ENCODE measurements at regions not wholly inside any gene's neighbourhood (a gene's known extent, or its start where the extent isn't known, plus 50 kb on each side); places are given as distances from the start of the nearest gene placed in this dataset.

DNA sequence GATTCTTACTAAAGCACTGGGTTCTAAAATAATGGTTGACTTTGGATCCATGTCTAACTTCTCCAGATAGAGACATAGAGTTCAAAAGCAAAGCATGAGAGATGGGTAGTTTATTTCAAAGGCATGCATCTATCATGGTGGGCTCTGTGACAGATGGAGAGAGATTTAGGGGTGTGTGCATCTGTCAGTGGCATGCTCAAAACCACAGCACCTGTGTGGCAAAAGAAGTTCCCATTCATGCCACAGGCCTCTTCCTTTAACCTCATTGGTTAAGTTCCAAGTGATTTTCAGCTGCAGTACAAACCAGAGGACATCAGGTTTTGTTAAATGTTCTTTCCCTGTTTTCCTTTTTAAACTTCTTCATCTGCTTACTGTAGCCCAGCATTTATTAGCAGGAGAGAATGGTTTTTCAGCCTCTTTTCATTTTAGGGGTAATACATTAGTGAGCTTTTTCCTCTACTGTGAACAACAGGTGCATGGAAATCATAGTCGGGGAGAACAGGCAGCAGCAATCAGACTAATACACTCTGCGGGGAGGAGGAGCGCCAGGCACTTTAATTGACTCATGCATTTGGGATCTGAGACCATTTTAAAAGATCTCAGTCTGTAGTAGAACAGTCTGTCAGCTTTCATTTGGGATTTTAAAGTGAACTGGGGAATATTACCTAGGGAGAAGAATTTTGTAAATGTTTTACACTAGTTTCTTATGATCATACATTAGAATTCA is 52.4 kb upstream of the UPP2 start:
- intact Hi-C loops (cut with DNase I): loop anchor here (10.0 kb wide), 1 partner anchor 406 kb away; the partner anchor contains the start of genes CCDC148 and PKP4
- no peak for ATAC-seq
- no peak for DNase-seq (ENCODE audit: missing footprints)

DNA sequence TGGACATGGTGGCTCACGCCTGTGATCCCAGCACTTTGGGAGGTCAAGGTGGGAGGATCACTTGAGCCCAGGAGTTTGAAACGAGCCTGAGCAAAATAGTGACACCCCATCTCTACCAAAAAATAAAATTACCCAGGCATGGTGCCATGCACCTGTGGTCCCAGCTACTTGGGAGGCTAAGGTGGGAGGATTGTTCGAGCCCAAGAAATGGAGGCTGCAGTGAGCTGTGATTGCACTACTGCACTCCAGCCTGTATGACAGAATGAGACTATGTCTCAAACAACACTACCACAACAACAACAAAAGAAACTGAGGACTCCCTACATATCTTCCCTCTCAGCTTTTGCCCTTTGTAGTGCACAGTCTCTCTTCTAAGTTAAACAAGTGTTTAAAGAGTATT is 53.3 kb upstream of the UPP2 start:
- no peak for ATAC-seq
- intact Hi-C loops (cut with DNase I): loop anchor here (10.0 kb wide), 1 partner anchor 406 kb away; the partner anchor contains the start of genes CCDC148 and PKP4

DNA sequence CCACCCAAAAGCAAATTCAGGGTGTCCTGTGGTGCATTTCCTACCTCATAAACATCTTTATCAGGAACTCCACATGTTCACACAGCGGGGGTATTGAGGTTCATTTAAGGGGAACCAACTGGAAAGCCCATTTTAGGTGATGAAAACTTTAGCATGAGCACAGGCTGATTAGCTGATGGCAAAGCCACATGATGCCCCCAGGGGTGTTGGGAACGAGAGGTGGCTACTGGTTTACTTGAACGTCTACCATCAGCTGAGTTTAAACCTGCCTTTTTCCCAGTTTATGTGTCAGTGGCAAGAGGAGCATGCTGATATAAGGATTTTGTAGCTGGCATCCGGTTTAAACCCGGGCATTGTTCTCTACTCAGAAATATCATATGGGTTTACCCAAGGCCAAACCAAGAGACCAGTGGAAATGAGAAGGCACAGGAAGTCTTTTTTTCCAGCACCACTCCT is 54.5 kb upstream of the UPP2 start:
- ATAC-seq: no peak

More for the DNA sequence above, 53.3 kb upstream of the UPP2 start:
- no peak for DNase-seq (ENCODE audit: missing footprints)

DNA sequence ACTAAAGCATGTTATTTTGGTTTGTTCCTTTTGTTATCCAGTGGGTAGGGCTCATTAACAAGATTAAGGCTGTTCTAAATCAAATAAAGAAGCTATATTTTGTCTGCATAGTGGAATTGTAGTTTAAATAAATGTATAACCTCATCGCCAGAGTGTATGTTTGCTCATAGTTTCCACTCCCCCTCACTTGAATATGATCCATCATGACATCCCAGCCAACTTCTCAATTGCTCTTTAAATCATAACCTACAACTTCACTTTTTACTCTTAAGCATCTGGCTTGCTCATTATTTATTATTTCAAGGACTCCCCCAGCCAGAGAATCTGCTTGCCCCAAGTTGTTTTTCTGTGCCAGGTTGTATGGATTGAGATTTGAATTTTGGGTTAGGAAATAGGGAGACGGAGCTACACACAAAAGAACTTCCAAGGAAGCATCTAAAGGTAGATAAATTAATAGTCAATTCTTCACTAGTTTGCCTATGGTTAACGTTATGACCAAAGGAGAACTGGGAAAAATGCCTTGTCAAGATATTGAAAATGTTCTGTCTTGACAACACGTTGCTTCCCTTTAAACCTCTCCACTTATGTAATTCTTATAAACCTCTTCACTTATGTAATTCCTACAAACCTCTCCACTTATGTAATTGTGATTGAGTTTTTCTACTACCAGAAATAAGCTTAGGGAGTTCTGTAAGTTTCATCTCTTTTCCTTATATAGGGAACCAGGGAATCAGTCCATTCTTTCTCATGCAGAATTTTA is 55.4 kb upstream of the UPP2 start:
- intact Hi-C loops (cut with DNase I): loop anchor here (10.0 kb wide), 1 partner anchor 408 kb away; the partner anchor contains the start of genes CCDC148 and PKP4
- ATAC-seq (no peak), DNase-seq (ENCODE audit: missing footprints) (no peak)

More for the DNA sequence above, 54.5 kb upstream of the UPP2 start:
- intact Hi-C loops (cut with DNase I): loop anchor here (10.0 kb wide), 1 partner anchor 408 kb away; the partner anchor contains the start of genes CCDC148 and PKP4
- no peak for DNase-seq (ENCODE audit: missing footprints)

DNA sequence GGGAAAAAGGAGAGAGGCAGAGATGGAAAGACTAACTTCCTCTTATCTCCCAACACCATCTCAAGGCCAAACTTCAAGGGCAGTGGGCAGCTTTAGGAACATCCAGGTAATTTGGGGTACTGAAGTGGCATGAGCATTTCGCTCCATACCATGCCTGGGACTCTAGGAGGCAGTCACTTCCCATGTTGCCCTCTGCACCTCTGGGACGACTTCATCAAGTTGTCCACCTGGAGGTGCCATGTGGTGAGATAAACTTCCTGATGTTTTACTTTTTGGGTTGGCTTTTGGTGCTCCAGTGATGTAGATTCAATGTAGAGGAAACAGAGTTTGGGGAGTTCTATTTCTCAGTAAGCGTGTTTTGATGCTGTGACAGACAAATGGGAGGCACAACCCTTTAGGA is 56.3 kb upstream of the UPP2 start:
- intact Hi-C loops (cut with DNase I): loop anchor here (10.0 kb wide), 1 partner anchor 409 kb away; the partner anchor contains the start of genes CCDC148 and PKP4
- ATAC-seq: no peak
- no peak for DNase-seq (ENCODE audit: missing footprints)

DNA sequence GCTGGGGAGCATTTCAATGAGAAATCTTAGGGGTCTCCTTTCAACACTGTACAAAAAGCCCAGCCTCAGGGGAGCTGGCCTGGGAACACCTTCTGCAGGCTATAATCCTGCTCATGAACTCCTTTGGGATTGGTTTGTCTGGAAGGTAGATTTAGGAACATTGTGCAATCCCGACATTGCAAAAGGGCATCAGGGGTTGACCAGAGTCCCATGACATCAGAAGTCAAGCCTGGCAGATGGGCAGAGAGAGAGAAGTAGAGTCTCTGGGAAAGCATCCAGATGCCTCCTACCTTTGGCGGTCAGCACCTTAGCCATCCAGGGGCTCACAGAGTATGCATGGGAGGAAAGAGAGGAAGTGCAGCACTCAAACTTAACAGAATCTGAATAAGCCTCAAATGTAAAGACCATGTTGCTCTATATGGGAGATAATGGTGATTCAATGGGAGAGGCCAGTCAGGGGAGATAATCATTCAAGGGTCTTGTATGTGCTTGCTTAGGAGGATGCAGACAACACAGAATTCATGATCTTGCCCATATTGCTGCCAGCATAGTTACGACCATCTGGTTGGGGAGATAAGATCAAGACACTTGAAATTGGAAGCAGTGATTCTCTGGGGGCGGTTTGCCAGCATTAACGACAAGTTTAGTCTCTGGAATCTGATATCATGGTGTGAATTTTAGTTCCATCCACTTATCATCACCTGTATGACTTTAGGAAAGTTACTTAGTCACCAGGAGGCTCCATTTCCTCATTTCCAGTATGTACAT is 58.3 kb upstream of the UPP2 start:
- ATAC-seq (no peak), DNase-seq (ENCODE audit: missing footprints) (no peak)
- intact Hi-C loops (cut with DNase I): loop anchor here (10.0 kb wide), 1 partner anchor 411 kb away; the partner anchor contains the start of genes CCDC148 and PKP4

DNA sequence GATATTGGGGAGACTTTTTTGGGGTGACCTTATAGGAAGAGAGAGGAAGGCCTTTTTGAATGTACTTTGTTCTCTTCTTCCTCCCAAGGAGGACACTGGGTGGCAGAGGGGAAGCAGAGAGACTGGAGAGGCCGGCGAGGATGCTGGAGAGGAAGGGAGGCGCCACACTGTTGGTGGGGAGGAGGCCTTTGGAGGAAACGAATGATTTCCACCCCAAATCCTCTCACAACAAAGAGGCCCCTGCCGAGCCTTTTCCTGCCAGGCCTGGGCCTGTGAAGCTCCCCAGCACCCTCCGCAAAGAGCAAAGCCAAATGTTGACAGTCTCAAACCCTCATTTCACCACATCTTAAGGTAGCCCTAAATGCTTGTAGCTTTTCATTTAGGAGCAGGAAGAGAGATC is 59.0 kb upstream of the UPP2 start:
- ATAC-seq (no peak), DNase-seq (ENCODE audit: missing footprints) (no peak)
- intact Hi-C loops (cut with DNase I): loop anchor here (10.0 kb wide), 1 partner anchor 412 kb away; the partner anchor contains the start of genes CCDC148 and PKP4

DNA sequence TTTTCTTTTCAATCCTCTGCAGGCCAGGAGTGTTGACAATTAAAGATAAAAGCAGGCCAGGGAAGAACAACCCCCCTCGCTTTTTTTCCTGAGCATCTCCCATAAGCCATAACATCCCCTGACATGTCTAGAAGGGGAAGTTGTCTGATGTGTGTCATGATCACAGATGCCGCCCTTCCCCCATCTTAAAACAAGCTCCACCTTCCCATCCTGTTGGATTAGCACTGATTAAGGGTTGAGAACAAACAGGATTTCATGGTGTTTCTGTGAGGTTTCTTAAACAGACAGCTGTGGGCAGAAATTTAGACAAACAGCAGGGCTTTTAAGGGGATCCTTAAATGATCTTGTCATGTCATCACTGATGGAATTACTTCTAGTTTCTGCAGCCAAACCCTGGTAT is 59.4 kb upstream of the UPP2 start:
- DNase-seq (ENCODE audit: missing footprints) (no peak), ATAC-seq (no peak)
- intact Hi-C loops (cut with DNase I): loop anchor here (10.0 kb wide), 1 partner anchor 413 kb away; the partner anchor contains the start of genes CCDC148 and PKP4

DNA sequence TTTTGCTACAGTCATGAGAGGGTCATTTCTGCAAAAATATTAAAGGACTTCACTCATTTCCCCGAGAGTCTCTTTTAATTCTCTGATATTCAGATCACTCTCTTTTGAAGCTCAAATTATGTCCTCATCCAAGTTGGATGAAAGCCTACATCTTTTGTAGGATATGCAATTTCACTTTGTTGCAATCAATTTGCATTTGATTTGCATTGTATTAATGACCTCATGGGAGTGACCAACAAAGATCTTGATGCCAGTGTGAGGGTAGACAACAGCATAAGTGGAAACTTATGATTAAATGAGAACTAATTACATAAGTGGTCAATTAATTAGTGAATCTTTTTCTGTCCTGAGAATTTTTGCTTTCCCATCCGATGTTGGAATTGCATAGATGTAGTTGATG is 60.3 kb upstream of the UPP2 start:
- DNase-seq (ENCODE audit: missing footprints): no peak
- intact Hi-C loops (cut with DNase I): loop anchor here (10.0 kb wide), 1 partner anchor 413 kb away; the partner anchor contains the start of genes CCDC148 and PKP4
- ATAC-seq: no peak

DNA sequence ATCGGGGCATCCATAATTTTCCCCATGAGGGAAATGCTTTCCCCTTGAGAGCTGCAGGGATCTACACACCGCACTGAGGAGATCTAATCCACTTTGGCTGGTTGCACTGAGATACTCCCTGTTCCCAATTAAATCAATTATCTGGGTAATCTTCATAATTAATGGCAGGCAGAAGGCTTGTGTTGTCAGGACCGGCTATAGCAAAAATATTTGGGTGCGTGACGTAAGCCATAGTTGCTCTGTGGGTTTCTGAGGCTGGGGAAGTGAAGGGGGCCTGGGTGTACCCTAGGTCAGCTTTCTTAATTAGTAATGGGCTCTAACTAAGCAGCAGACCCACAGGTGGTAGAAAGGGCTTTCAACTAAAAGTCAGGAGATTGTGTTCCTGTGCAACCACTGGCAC is 62.8 kb upstream of the UPP2 start:
- DNase-seq (ENCODE audit: missing footprints) (no peak), ATAC-seq (no peak)
- intact Hi-C loops (cut with DNase I): loop anchor here (10.0 kb wide), 1 partner anchor 136 kb away; no protein-coding TSS in a partner anchor

DNA sequence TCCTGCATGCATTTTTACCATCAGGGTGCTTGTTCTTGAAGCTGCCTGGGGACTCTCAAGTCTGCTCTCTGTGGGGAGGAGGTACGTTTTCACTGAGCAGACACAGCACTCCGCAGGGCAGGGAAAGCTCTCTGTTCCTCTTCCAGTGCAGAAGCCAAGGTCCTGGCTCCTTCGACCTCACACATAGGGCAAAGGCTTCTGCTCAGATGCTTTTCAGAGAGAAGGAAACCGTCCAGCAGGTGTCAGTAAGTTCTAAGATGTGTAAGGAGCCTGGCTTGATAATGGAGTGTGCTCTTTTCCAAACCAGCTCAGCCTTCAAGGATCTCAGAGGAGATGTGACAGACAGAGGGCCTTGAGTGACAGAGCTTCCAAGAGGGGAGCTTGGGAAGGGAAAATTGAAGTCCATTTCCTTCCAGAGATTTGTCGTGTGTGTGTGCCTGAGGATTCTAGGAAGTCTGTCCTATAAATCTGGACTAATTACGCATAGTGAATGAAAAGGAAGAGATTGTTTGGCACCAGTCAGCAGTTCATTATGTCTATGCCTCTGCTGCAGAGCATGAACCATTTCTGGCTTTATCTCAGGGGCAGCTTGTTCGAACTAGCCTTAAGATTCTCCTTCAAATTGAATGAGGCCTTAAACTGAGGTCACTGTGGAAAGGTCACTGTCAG is 67.3 kb upstream of the UPP2 start:
- DNase-seq (ENCODE audit: missing footprints): no peak
- peak; percentile 59 for ATAC-seq
- intact Hi-C loops (cut with DNase I): loop anchor here (5.0 to 10.0 kb wide), 2 partner anchors 140 to 713 kb away; no protein-coding TSS in a partner anchor

DNA sequence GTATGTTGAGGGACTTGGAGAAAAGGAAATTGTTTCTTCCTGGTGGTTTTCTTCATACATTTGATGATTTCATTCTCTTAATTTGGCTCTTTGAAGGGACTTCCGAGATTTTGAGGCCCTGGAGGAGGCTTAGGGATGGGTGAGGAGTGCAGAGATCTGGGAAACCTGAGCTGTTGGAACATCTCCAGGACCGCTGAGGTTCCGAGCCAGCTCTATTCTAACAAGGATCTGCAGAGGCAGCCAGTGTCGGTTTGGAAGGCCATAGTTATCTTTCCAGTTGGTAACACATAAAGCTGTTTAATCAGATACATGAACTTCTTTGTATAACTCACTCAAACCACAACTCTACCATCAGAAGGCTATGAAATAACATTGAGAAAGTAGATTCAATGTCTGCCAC is 70.3 kb upstream of the UPP2 start:
- ATAC-seq (no peak), DNase-seq (ENCODE audit: missing footprints) (no peak)
- intact Hi-C loops (cut with DNase I): loop anchor here (5.0 to 10.0 kb wide), 2 partner anchors 143 to 716 kb away; no protein-coding TSS in a partner anchor

DNA sequence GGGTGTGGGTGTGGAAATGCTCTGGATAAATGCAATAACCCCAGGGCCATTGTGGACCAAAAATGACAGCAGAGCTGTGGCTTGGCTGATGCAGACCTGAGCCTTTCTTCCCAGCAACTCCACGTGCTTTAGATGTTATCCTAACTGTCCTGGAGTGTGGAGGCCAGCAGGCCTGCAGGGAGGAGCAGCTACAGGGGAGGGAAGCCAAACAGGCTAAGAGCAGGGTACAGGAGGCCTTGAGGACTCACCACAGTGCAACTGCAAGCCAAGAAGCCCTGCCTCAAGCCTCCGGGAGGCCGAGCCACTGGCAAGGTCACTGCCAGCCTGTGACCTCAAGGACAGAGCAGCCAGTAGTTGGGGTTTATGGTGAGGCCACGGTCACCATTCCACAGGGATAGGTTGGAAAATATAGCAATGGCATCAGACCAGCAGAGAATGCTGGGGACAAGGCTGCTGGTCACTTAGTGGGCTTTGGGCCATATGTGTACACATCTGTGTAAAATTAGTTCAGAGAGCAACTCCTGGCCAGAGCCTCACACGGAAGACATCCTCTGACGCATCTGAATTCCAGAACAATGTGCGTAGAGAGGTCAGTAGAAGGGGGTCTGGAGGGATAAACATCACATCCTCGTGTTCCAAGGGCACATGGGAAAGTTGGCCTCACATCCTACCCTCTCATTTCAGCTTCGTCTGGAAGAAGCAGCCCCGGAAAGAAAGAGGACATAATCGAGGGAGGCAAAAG is 76.2 kb upstream of the UPP2 start:
- ATAC-seq: no peak
- intact Hi-C loops (cut with DNase I): no loop called here
- DNase-seq (ENCODE audit: missing footprints): no peak

DNA sequence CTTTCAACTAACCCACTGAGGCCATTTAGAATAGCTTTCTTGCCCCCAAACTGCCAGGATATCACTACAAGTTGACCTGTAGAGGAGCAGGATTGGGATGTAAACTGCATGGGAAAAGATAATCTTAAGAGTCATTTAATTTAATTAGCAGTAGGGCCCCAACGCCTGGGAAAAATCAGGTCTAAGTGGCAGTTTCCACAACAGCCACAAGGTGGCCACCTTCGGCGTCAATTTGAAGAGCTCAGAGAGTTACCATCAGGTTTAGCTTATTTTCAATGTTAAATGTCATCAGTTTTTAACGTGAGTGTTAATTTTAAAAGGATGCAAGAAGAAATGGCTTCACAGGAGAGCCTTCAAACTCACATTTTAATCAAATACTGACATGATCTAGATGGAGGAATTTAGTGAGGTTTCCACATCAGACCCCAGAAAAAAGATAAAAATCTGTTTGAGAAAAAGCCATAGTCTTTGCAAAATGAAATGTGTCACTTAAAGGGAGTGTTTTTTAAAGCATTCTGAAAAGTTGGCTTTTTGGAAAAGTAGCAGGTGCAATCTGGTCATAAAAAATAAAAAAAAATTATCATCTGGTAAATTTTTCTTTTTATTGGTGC is 77.3 kb upstream of the UPP2 start:
- intact Hi-C loops (cut with DNase I): no loop called here
- no peak for ATAC-seq
- no peak for DNase-seq (ENCODE audit: missing footprints)

DNA sequence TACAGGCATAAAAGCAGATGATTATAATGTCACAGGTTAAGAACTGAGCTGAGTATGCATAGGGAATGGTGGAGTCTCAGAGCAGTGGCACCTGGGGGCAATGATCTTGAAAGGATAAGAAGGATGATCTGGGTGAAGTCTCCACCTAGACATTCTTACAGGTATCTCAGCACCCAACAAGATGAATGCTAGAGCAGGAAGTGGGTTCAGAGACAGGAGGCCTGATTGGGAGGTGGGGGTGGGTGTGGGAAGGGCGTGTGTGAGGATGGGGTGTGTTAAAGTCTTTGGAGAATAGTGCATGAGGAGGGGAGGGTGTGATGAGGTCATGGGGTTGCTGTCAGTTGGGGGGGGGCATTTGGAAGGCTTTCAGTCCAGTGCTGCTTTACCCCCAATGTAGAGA is 78.8 kb upstream of the UPP2 start:
- intact Hi-C loops (cut with DNase I): no loop called here
- DNase-seq (ENCODE audit: missing footprints) (no peak), ATAC-seq (no peak)

DNA sequence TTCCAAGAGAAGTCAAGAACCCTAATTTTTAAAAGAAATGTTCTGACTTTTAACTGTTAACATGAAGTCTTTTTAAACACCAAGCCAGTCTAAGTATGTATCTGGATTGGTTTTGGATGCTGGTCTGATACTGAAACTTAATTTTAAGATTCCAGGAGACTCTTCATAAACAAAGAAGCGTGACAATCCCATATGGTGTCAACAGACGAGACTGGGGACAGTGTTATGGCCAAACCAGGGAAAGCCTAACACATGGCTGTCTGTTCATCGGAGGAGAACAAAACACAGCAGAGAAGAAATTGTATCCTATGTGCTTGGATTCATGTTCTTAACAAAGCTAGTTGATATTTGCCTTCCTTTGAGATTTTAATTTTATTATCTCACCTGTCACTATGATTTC is 80.5 kb upstream of the UPP2 start:
- DNase-seq (ENCODE audit: missing footprints): no peak
- intact Hi-C loops (cut with DNase I): no loop called here
- ATAC-seq: no peak

DNA sequence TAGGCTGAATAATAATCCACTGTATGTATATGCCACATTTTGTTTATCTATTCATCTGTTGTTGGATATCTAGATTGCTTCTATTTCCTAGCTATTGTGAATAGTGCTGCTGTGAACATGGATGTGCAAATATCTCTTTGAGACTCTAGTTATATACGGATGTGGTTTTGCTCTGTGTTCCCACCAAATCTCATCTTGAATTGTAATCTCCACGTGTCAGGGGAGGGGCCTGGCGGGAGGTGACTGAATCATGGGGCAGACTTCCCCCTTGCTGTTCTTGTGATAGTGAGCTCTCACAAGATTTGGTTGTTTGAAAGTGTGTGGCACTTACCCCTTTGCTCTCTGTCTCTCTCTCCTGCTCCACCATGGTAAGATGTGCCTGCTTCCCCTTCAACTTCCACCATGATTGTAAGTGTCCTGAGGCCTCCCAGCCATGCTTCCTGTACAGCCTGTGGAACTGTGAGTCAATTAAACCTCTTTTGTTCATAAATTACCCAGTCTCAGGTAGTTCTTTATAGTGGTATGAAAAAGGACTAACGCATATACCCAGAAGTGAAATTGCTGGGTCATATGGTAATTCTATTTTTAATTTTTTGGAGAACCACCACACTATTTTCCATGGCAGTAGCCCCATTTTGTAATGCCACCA is 86.1 kb upstream of the UPP2 start:
- ATAC-seq (no peak), DNase-seq (ENCODE audit: missing footprints) (no peak)
- intact Hi-C loops (cut with DNase I): no loop called here
